Panc1 (cell line): ENCODE measurements at regions not wholly inside any gene's neighbourhood (a gene's known extent, or its start where the extent isn't known, plus 50 kb on each side); places are given as distances from the start of the nearest gene placed in this dataset.

Experiments used
- CTCF ChIP-seq: fragments of 450-650 bp; IDR thresholded peaks from 2 replicates; pipeline ENCODE4 v1.5.1; 2017; ENCODE audit warnings: mild to moderate bottlenecking
- POLR2AphosphoS5 ChIP-seq: IDR thresholded peaks from 2 replicates; pipeline ENCODE4 v1.6.1; 2012; ENCODE audit warnings: mild to moderate bottlenecking, low read depth, low read length, moderate library complexity
- SIN3A ChIP-seq: IDR thresholded peaks from 2 replicates; pipeline ENCODE4 v1.6.1; 2012; ENCODE audit warnings: low read depth, mild to moderate bottlenecking, low read length, moderate library complexity, borderline replicate concordance; ENCODE audit not compliant: insufficient read depth
- TCF7L2 ChIP-seq: IDR thresholded peaks from 2 replicates; pipeline ENCODE4 v1.6.1; 2011; ENCODE audit warnings: mild to moderate bottlenecking, low read depth, low read length, inconsistent platforms
- TF ChIP-seq, protein P1 (sequence below), 2 experiments: IDR thresholded peaks; 2 replicates each; pipeline ENCODE4 v1.6.1; 2011 to 2012; ENCODE audit warnings: low read depth in 2 of 2, control low read depth in 1 of 2, low read length in 1 of 2, mild to moderate bottlenecking in 1 of 2, moderate library complexity in 1 of 2; ENCODE audit not compliant: insufficient read depth in 1 of 2

- TF ChIP-seq TCF7L2, result no peak
- no peak for TF ChIP-seq CTCF
- no peak for TF ChIP-seq POLR2AphosphoS5
- TF ChIP-seq, protein P1, sequence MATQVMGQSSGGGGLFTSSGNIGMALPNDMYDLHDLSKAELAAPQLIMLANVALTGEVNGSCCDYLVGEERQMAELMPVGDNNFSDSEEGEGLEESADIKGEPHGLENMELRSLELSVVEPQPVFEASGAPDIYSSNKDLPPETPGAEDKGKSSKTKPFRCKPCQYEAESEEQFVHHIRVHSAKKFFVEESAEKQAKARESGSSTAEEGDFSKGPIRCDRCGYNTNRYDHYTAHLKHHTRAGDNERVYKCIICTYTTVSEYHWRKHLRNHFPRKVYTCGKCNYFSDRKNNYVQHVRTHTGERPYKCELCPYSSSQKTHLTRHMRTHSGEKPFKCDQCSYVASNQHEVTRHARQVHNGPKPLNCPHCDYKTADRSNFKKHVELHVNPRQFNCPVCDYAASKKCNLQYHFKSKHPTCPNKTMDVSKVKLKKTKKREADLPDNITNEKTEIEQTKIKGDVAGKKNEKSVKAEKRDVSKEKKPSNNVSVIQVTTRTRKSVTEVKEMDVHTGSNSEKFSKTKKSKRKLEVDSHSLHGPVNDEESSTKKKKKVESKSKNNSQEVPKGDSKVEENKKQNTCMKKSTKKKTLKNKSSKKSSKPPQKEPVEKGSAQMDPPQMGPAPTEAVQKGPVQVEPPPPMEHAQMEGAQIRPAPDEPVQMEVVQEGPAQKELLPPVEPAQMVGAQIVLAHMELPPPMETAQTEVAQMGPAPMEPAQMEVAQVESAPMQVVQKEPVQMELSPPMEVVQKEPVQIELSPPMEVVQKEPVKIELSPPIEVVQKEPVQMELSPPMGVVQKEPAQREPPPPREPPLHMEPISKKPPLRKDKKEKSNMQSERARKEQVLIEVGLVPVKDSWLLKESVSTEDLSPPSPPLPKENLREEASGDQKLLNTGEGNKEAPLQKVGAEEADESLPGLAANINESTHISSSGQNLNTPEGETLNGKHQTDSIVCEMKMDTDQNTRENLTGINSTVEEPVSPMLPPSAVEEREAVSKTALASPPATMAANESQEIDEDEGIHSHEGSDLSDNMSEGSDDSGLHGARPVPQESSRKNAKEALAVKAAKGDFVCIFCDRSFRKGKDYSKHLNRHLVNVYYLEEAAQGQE (IDR thresholded peaks at IDR 0.05; ENCODE audit: insufficient read depth in 1 of 2, low read depth in 2 of 2, low read length in 1 of 2), result no peak
- no peak for TF ChIP-seq SIN3A
Measured at GRCh38 chr3:181076558-181076957, 87.0 kb upstream of the DNAJC19 start.
